BJ (cell line): ENCODE measurements at regions not wholly inside any gene's neighbourhood (a gene's known extent, or its start where the extent isn't known, plus 50 kb on each side); places are given as distances from the start of the nearest gene placed in this dataset.

ENCODE experiments used
- CTCF ChIA-PET: fragments of 350-600 bp; formaldehyde crosslinking; extraction: SDS; loops from one replicate; lab custom pipeline; 2021; ENCODE audit warnings: antibody characterized with exemption, inconsistent platforms; lab: Yijun Ruan, JAX
- POLR2A ChIA-PET: fragments of 300-600 bp; sonication (Branson Sonifier 250); formaldehyde crosslinking; extraction: SDS; loops from one replicate; lab custom pipeline; 2021; ENCODE audit warnings: antibody characterized with exemption; lab: Charles Lee
- DNase-seq: peaks from one replicate; pipeline ENCODE4 v3.0.0-alpha.2; 2011; ENCODE audit warnings: low read depth
- H3K27me3 ChIP-seq: 2 replicates; pipeline ENCODE4 v1.6.0; 2011; ENCODE audit warnings: low read length; ENCODE audit not compliant: control insufficient read depth, insufficient read depth
- H3K36me3 ChIP-seq: 2 replicates; pipeline ENCODE4 v1.5.1; 2011; ENCODE audit warnings: low read length; ENCODE audit not compliant: control insufficient read depth, insufficient read depth
- H3K4me3 ChIP-seq: 2 replicates; pipeline ENCODE4 v1.5.1; 2011; ENCODE audit warnings: low read depth, mild to moderate bottlenecking, control low read depth, low read length
- TF ChIP-seq, protein P1 (sequence below): IDR thresholded peaks from 2 replicates; pipeline ENCODE4 v1.5.1; 2011; ENCODE audit warnings: low read depth, mild to moderate bottlenecking, control low read depth, inconsistent platforms, low read length, moderate library complexity; ENCODE audit not compliant: insufficient read depth

DNA sequence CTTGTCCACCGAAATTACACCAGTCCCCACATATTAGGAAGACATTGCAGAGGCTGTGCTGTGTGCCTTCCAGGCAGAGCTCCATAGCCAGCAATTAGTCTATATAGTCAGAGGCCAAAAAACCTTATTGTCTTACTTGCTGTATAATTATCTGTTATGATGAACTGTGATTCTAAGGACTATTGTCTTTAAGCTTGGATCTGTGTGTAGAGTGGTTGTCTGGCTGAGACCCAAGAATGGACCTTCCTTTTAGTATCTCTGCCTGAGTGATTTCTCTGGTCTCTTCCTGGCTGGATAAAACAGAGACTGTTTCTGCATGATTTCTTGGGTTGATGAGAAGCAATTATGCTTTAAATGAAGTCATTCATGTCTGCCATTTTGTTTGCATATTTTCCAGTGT, 465.3 kb downstream of the PRKD1 start:
- POLR2A ChIA-PET, result no interaction called here

DNA sequence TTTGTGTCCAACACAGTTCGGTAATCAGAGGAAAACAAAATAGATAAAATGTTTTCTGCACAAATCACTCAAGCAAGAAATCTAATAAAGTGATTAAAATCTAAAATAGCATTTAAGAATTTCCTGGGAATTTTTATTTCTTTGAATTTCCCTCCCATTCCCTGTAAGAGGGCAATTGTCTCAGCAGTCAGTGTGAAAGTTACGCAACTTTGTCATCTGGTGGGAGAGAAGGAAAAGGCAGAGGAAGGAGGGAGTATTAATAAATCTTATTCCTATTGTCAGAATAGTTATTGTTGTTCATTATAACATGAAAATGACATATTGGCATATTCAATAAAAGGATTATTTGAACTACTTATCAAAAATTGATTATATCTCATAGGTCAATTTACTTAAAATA, 464.9 kb downstream of the PRKD1 start:
- CTCF ChIA-PET, result no interaction called here
- no peaks in the 10 kb centered on the region for H3K27me3 ChIP-seq
- H3K4me3 ChIP-seq, result no peak overlapping the region
- TF ChIP-seq, protein P1, sequence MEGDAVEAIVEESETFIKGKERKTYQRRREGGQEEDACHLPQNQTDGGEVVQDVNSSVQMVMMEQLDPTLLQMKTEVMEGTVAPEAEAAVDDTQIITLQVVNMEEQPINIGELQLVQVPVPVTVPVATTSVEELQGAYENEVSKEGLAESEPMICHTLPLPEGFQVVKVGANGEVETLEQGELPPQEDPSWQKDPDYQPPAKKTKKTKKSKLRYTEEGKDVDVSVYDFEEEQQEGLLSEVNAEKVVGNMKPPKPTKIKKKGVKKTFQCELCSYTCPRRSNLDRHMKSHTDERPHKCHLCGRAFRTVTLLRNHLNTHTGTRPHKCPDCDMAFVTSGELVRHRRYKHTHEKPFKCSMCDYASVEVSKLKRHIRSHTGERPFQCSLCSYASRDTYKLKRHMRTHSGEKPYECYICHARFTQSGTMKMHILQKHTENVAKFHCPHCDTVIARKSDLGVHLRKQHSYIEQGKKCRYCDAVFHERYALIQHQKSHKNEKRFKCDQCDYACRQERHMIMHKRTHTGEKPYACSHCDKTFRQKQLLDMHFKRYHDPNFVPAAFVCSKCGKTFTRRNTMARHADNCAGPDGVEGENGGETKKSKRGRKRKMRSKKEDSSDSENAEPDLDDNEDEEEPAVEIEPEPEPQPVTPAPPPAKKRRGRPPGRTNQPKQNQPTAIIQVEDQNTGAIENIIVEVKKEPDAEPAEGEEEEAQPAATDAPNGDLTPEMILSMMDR, result no peak
- no peaks in the 10 kb centered on the region for H3K36me3 ChIP-seq
- no peak for DNase-seq
- POLR2A ChIA-PET, result no interaction called here

More for the DNA sequence above, 465.3 kb downstream of the PRKD1 start:
- DNase-seq, result no peak
- no peaks in the 10 kb centered on the region for H3K27me3 ChIP-seq
- H3K36me3 ChIP-seq, result no peaks in the 10 kb centered on the region
- H3K4me3 ChIP-seq, result no peak overlapping the region
- TF ChIP-seq, protein P1, result no peak
- CTCF ChIA-PET, result no interaction called here

DNA sequence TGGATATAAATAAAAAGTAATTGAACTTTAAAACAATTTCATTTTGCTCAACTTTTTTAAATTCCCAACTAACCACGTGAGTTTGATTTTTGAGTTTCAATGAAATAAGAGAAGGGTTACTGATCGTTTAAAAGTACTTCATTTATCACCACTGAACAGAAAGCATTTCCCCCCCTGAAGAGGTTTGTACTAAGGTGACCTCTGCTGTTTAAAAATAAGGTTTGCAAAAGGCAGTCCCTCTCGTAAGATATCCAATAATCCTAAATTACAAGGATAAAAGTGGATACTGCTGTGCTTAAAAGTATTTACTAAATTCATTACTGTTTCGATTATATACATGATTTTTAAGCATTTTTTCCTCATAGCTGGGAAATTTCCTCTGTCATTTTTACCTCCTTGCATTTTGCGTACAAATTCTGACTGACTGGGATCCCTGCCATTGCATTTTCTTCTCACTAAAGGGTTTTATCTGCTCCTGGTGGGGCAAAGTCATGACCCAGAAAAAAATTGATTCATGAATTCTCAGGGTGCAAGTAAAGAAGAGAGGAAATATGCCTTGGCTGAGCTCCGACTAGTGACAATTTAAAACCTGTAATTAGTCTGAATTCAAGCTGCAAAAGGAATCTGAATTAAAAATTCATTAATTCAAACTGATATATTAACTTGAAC, 463.8 kb downstream of the PRKD1 start:
- Histone ChIP-seq H3K4me3 (no peak overlapping the region), H3K27me3 (no peaks in the 10 kb centered on the region), H3K36me3 (no peaks in the 10 kb centered on the region)
- CTCF ChIA-PET, result no interaction called here
- POLR2A ChIA-PET, result no interaction called here
- no peak for DNase-seq
- TF ChIP-seq, protein P1, result no peak

DNA sequence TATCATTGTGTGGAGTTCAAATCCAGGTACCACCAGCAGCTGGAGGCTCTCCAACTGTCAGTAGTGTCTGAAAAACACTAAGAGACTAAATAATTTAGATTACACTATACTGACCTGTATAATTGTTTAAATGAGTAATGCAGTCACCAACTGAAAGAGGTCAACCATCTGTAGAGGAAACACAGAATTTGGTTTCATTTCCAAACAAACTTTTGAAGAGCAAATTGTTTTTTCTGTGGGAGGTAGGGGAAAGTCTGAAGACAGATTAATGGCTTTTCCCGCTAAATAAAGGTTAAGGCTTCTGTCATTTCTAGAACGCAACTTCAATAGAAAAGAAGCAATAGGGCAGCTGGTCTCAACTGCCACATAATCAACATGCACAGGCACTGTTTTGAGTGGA, 462.6 kb downstream of the PRKD1 start:
- no peak for DNase-seq
- POLR2A ChIA-PET, result no interaction called here
- Histone ChIP-seq H3K36me3 (no peaks in the 10 kb centered on the region), H3K4me3 (no peak overlapping the region), H3K27me3 (no peaks in the 10 kb centered on the region)
- TF ChIP-seq, protein P1, result no peak
- CTCF ChIA-PET, result no interaction called here

DNA sequence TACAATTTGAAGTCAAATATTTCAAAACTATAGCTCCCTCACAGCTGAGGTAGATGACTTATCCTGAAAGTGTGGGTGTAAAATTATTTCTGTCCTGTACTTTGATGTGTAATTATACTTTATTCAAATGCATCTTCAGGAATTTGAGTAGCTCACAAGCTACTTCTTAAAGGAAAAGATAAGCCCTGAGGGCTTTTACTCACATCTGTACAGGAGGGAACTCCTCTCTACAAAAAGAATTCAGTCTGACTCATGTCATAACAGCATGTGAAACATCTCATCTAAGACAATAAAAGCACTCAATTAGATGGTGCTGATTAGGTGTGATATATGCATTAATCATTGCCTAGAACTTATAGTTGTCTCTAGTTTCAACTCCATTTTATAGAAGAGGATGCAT, 452.0 kb downstream of the PRKD1 start:
- TF ChIP-seq, protein P1, result no peak
- Histone ChIP-seq H3K27me3 (no peaks in the 10 kb centered on the region), H3K36me3 (no peaks in the 10 kb centered on the region), H3K4me3 (no peak overlapping the region)
- DNase-seq, result peak; percentile 7
- ChIA-PET CTCF (interaction anchor here (0.9 kb wide), 1 partner anchor 10 kb away, joined by 3 read pairs; no protein-coding TSS in a partner anchor), POLR2A (no interaction called here)
